GM21367 (cell line): ENCODE measurements at regions not wholly inside any gene's neighbourhood (a gene's known extent, or its start where the extent isn't known, plus 50 kb on each side); places are given as distances from the start of the nearest gene placed in this dataset.
"Not testable (repeated sequence)": the region's sequence is repeated elsewhere in the genome, so short reads cannot be mapped to it uniquely, and the experiment has no call there.

Experiments
- ATAC-seq: cut with Tn5 transposase; IDR thresholded peaks from one replicate; pipeline ENCODE4 v1.9.1; 2021; ENCODE audit not compliant: unreplicated experiment

- no peak for ATAC-seq
Measured at GRCh38 chr2:226483745-226484619, 315.6 kb downstream of the IRS1 start.

GRCh38 chr2:226483143-226483542, 316.5 kb downstream of the IRS1 start:
- ATAC-seq: no peak

GRCh38 chr2:226478109-226478809, 321.4 kb downstream of the IRS1 start:
- no peak for ATAC-seq

- no peak for ATAC-seq
Measured at GRCh38 chr2:226477221-226478108, 322.2 kb downstream of the IRS1 start.

- ATAC-seq: no peak
Measured at GRCh38 chr2:226475650-226476049, 324.0 kb downstream of the IRS1 start.

- ATAC-seq: no peak
Measured at GRCh38 chr2:226474131-226474530, 325.5 kb downstream of the IRS1 start.

GRCh38 chr2:226471987-226472470, 327.6 kb downstream of the IRS1 start:
- no peak for ATAC-seq

- ATAC-seq: no peak
Measured at GRCh38 chr2:226467633-226468032, 332.0 kb downstream of the IRS1 start.

GRCh38 chr2:226467221-226467620, 332.4 kb downstream of the IRS1 start:
- ATAC-seq: no peak

GRCh38 chr2:226466589-226466988, 333.0 kb downstream of the IRS1 start:
- ATAC-seq: no peak

- ATAC-seq: no peak
Measured at GRCh38 chr2:226466124-226466523, 333.5 kb downstream of the IRS1 start.

- ATAC-seq: no peak
Measured at GRCh38 chr2:226464380-226464779, 335.2 kb downstream of the IRS1 start.

GRCh38 chr2:226463154-226463553, 336.5 kb downstream of the IRS1 start:
- ATAC-seq: no peak

- ATAC-seq: no peak
Measured at GRCh38 chr2:226461981-226462380, 337.6 kb downstream of the IRS1 start.

GRCh38 chr2:226456144-226456543, 343.5 kb downstream of the IRS1 start:
- not testable (repeated sequence) for ATAC-seq

- ATAC-seq: no peak
Measured at GRCh38 chr2:226452768-226453167, 346.9 kb downstream of the IRS1 start.

GRCh38 chr2:226451486-226451885, 348.1 kb downstream of the IRS1 start:
- no peak for ATAC-seq

GRCh38 chr2:226450141-226450540, 349.5 kb downstream of the IRS1 start:
- ATAC-seq: no peak

GRCh38 chr2:226447338-226448300, 352.0 kb downstream of the IRS1 start:
- ATAC-seq: no peak

GRCh38 chr2:226446406-226447001, 353.1 kb downstream of the IRS1 start:
- no peak for ATAC-seq
